NCI-H748 (cell line): ENCODE measurements at regions not wholly inside any gene's neighbourhood (a gene's known extent, or its start where the extent isn't known, plus 50 kb on each side); places are given as distances from the start of the nearest gene placed in this dataset.

Experiments
- DNase-seq: peaks from one replicate; lab custom pipeline; 2025; ENCODE audit not compliant: unreplicated experiment; lab: John Stamatoyannopoulos, UW

GRCh38 chr17:34420900-34421299, 57.9 kb upstream of the CCL1 start:
- DNase-seq, result no peak

- DNase-seq, result peak; percentile 52
These were observed 57.3 kb upstream of the CCL1 start for GRCh38 chr17:34420254-34420766.

- DNase-seq, result no peak
These were observed 53.1 kb upstream of the CCL1 start for GRCh38 chr17:34416116-34416515.

GRCh38 chr17:34414339-34414738, 51.3 kb upstream of the CCL1 start:
- no peak for DNase-seq

- no peak for DNase-seq
These were observed 50.5 kb upstream of the CCL1 start for GRCh38 chr17:34413443-34414119.

- no peak for DNase-seq
These were observed 50.0 kb upstream of the CCL1 start for GRCh38 chr17:34412965-34413441.
